ENCODE measurements at regions not wholly inside any gene's neighbourhood (a gene's known extent, or its start where the extent isn't known, plus 50 kb on each side); places are given as distances from the start of the nearest gene placed in this dataset.
A peak's percentile ranks its signal among the peaks of the same experiment; 100 is the strongest.

DNA sequence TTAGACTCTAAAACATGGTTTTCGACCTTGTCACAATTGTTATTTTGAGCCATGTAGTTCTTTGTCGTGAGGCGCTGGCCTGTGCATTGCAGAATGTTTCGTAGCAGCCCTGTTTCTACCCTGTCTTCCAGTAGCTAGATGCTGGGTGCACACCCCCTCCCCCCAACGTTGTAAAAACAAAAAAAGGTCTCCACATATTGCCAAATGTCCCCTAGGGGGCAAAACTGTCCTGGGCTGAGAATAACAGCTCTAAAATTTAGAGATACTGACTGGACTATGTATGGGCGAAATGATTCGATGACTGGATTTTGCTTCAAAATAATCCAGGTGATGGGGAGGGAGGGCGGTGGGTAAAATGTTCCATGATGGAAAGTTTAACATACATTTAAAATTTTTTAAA lies 126.1 kb upstream of the FUT8 start:
- Histone ChIP-seq H3K9ac (no peak overlapping the region), H3K4me2 (no peak overlapping the region), H3K9me2 (no peaks in the 10 kb centered on the region), H3K27me3 (ENCODE audit: insufficient read depth) (no peaks in the 10 kb centered on the region), H3K4me3 (ENCODE audit: low read depth in 2 of 2, low read length in 1 of 2) (no peak overlapping the region), H2AFZ (ENCODE audit: low read depth) (no peak overlapping the region), H4K20me1 (ENCODE audit: insufficient read depth) (no peaks in the 10 kb centered on the region), H3K36me3 (replicated peaks in 1 of 2; ENCODE audit: control insufficient read depth in 1 of 2, insufficient read depth in 2 of 2, low read length in 1 of 2) (no peaks in the 10 kb centered on the region), H3F3A (replicated peaks; ENCODE audit: insufficient read depth) (peaks cover 16% of the 10 kb centered on the region), H3K9me3 (no peaks in the 10 kb centered on the region), H3K79me2 (ENCODE audit: insufficient read depth) (no peaks in the 10 kb centered on the region), H3K4me1 (ENCODE audit: control insufficient read depth in 1 of 2, insufficient read depth in 2 of 2, low read depth in 1 of 2, low read length in 1 of 2) (peaks cover 0 to 7% of the 10 kb centered on the region in 2 experiments; a peak in 2 of 4 replicates), H3K27ac (ENCODE audit: low read depth in 2 of 2, low read length in 1 of 2) (no peak overlapping the region)
- POLR2A ChIA-PET = no interaction called here
- peak; percentile 57 for DNase-seq
- TF ChIP-seq, protein P1, sequence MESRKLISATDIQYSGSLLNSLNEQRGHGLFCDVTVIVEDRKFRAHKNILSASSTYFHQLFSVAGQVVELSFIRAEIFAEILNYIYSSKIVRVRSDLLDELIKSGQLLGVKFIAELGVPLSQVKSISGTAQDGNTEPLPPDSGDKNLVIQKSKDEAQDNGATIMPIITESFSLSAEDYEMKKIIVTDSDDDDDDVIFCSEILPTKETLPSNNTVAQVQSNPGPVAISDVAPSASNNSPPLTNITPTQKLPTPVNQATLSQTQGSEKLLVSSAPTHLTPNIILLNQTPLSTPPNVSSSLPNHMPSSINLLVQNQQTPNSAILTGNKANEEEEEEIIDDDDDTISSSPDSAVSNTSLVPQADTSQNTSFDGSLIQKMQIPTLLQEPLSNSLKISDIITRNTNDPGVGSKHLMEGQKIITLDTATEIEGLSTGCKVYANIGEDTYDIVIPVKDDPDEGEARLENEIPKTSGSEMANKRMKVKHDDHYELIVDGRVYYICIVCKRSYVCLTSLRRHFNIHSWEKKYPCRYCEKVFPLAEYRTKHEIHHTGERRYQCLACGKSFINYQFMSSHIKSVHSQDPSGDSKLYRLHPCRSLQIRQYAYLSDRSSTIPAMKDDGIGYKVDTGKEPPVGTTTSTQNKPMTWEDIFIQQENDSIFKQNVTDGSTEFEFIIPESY (IDR thresholded peaks at IDR 0.05; ENCODE audit: borderline replicate concordance, low read depth) = no peak
- no peak for TF ChIP-seq IRF3 (IDR thresholded peaks at IDR 0.05; ENCODE audit: low read depth, low read length)
- TF ChIP-seq RXRA (IDR thresholded peaks at IDR 0.05; ENCODE audit: borderline replicate concordance, low read depth) = no peak
- TF ChIP-seq FOXJ3 (CRISPR knock-in tag; IDR thresholded peaks at IDR 0.05) = no peak
- TF ChIP-seq JUND (IDR thresholded peaks at IDR 0.05) = no peak
- peak; percentile 48 for TF ChIP-seq RAD21 (IDR thresholded peaks at IDR 0.05; ENCODE audit: low read length)
- TF ChIP-seq, protein P2, sequence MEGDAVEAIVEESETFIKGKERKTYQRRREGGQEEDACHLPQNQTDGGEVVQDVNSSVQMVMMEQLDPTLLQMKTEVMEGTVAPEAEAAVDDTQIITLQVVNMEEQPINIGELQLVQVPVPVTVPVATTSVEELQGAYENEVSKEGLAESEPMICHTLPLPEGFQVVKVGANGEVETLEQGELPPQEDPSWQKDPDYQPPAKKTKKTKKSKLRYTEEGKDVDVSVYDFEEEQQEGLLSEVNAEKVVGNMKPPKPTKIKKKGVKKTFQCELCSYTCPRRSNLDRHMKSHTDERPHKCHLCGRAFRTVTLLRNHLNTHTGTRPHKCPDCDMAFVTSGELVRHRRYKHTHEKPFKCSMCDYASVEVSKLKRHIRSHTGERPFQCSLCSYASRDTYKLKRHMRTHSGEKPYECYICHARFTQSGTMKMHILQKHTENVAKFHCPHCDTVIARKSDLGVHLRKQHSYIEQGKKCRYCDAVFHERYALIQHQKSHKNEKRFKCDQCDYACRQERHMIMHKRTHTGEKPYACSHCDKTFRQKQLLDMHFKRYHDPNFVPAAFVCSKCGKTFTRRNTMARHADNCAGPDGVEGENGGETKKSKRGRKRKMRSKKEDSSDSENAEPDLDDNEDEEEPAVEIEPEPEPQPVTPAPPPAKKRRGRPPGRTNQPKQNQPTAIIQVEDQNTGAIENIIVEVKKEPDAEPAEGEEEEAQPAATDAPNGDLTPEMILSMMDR (IDR thresholded peaks at IDR 0.05) = peak; percentile 39
- no peak for TF ChIP-seq RFX5 (IDR thresholded peaks at IDR 0.05; ENCODE audit: low read length)
- 0 out of 2 replicates have a peak, but pooled peaks have one; percentile 10 for TF ChIP-seq SMC3 (IDR thresholded peaks at IDR 0.05; ENCODE audit: low read depth, low read length)
- TF ChIP-seq ELF1 (IDR thresholded peaks at IDR 0.05) = no peak
- TF ChIP-seq TEAD4 (IDR thresholded peaks at IDR 0.05; ENCODE audit: borderline replicate concordance, insufficient read depth) = no peak
- TF ChIP-seq FOSL2 (IDR thresholded peaks at IDR 0.05; ENCODE audit: borderline replicate concordance, low read depth) = no peak
- TF ChIP-seq SIN3A (IDR thresholded peaks at IDR 0.05; ENCODE audit: borderline replicate concordance, low read depth, low read length) = no peak
- TF ChIP-seq GABPA (IDR thresholded peaks at IDR 0.05; ENCODE audit: low read depth) = no peak
- CTCF ChIA-PET = interaction anchor here (1.1 to 1.2 kb wide), 2 partner anchors 9 to 674 kb away, joined by 3 to 4 read pairs; no protein-coding TSS in a partner anchor
- WGBS (ENCODE audit: low lambda C conversion rate) = 81% methylated on average over 8 of the region's 8 CpGs

Data from SK-N-SH (cell line).